ENCODE measurements at regions not wholly inside any gene's neighbourhood (a gene's known extent, or its start where the extent isn't known, plus 50 kb on each side); places are given as distances from the start of the nearest gene placed in this dataset.

DNA sequence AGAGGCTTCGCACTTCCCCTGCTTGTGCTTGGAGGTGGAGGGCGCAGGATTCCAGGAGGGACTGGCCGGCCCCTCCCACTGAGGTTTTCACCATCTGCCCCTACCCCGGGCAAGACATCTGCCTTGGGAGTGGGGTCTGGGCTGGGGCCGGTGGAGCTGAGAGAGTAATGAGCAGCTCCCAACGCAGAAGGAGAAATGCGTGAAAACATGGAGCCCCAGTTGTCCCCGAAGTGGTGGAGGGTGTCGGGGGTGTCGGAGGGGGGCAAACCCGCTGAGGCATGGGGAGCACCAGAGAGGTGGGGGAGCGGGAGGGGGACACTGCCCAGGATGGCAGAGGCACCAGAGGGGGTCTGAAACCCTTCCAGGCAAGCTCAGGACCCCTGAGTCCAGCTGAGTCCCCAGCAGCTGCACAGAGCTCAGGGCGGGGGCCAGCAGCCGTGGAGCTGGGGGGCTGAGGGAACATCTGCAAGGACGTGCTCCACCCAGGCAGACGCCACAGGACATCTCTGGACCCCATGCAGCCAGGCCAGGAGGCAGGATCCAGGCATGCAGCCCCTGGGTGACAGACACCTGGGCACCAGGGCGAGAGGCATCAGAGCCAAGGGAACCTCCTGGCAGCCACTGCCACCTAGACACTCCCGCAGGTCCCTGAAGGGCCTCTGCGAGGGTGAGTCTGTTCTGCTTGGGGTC, 110.6 kb downstream of the SIK1 start:
- no peak for DNase-seq

DNA sequence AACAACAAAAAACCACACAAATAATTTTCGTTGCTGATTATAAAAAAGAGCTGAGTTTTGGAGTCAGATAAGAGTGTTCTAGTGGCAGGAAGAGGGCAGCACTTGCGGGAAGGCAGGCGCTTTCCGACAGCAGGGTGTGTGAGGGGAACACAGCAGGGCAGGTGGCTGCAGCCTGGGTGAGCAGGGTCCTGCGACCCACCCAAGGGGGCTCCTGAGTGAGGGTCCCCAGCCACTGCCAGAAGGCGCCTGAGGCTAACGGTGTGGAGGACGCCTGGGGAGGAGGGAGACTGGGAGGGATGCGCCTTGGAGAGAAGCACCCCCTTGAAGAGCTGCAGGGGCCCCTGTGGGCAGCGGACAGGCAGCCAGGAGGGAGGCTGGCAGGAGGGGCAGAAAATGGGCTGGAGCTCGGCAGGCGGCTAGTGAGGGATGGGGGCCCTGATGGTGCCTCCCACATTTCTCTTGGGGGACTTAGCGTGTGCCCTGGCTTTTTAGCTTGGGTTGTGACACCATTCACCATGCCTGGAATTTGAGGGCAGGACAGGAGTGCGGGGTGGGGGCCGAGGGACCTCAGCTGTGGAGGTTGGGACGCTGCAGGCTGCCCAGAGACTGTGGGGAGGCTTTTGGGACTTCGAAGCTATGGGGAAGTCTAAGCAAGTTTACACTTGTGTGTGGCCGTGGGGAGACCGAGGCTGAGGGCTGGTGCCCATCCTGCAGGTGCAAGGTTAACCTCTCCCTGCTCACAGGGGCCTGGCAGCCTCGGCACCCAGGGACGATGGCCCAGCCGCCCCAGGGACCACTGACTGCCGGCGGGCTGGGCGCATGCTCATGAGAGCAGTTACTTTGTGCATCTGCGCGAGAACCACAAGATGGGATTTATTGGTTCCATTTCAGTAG, 111.4 kb downstream of the SIK1 start:
- DNase-seq: no peak

DNA sequence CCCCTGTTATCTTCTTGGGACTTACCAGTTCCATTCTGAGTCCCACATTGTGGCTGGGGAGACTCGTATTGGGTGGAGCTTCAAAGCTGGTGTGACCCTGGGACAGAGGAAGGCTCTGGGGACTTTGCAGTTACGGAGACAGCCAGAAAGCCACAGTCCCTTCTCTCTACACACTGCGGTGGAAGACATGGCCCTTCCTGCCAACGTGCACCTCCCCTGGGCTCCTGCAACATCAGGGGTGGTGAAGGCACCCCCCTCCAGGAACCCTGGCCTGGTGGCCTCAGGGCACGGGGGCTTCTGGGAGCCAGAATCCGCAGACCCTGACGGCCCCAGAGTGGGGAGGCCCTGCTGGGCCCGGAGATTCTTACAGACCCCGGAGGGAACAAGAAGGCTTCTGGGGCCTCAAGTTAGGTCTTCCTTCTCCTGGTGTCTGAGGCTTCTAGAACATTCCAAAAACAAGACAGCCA, 113.0 kb downstream of the SIK1 start:
- no peak for DNase-seq

DNA sequence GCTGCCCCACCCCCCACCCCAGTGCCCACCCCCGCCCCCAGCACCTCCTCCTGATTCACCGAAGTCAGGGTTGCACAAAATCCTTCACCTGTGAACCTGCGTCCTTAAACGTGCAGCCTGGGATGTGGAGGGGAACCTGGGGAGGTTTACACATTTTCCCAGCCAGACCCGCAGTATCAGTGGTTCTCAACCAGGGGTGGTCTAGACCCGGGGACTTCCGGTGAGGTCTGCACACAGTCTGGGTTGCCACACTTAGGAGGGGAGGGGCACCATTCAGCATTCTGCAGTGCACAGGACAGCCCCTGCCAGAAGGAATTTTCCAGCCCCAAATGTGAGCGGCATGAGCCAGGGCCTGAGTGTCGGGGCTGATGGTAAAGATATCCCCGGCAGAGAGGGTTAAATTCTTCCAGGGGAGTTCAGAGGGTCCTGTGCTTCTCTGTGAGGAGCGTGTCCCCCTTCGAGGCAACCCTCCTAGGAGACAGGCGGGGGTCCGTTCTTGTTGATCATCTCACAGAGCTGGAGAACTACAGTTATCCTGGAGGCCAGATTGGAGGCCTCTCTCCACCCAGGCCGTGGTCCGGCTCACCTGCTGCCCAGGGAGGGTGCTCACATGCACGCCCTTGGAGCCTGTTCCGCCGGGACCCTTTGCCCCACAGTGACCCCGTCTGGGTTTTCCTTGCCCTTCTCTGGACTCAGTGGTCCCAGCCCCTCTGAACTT, 113.6 kb downstream of the SIK1 start:
- DNase-seq: no peak

- no peak for DNase-seq
Observed at GRCh38 chr21:43312751-43313169, 114.2 kb downstream of the SIK1 start.

- no peak for DNase-seq
Observed at GRCh38 chr21:43312011-43312410, 114.9 kb downstream of the SIK1 start.

DNA sequence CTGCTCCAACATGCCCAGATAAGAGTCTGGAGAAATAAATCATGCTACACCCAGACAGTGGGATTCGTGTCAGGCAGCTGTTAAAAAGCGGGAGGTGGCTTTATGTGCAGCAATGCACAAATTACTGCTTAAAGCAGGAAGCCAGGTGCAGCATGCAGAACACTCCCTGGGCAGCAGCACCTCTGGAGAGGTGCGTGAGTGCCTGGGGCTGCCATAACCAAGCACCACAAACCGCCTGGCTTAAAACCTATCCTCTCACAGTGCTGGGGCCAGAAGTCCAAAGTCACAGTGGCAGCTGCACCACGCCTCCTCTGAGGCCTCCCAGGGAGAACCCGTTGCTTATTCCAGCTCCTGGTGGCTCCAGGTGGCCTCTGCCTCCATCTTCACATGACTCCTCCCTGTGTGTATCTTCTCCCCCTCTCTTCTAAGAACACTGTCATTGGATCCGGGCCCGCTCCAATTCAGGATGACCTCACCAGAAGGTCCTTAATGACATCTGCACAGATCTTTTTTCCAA, 115.6 kb downstream of the SIK1 start:
- DNase-seq: no peak

DNA sequence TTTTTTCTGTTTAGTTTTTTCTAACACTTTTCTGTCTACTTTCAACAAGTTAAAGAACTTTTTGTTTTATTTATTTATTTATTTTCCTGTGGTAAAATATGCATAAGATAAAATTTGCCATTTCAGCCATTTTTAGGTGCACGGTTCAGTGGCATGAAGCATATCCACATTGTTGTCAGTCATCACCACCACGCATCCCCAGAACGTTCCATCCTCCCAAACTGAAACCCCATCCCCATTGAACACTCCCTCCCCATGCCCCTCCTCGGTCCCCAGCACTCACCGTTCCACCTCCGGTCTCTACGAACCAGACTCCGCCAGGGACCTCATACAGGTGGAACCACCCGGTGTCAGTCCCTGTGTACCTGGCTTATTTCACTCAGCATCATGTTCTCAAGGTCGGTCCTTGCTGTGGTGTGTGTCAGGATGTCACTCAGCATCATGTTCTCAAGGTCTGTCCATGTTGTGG, 118.1 kb downstream of the SIK1 start:
- DNase-seq: no peak

- DNase-seq: no peak
Observed at GRCh38 chr21:43308101-43308814, 118.7 kb downstream of the SIK1 start.

DNA sequence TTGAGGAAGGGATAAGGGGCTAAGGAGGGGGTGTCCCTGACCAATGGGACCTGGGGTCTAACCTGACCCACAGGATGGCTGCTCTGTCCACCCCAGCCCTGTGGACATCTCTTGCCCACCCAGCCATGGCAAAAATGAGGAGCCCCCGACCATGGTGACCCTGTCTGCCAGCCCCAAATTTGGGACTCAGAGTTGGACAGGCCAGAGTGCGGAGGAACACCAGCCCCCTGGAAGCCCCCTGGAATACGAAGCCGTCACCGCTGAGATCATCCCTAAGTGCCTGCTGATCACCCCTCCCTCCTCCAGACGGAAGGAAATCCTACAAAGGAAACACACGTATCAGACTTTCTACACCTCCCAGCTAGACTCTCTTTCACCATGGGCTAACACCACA, 119.3 kb downstream of the SIK1 start:
- DNase-seq: no peak

DNA sequence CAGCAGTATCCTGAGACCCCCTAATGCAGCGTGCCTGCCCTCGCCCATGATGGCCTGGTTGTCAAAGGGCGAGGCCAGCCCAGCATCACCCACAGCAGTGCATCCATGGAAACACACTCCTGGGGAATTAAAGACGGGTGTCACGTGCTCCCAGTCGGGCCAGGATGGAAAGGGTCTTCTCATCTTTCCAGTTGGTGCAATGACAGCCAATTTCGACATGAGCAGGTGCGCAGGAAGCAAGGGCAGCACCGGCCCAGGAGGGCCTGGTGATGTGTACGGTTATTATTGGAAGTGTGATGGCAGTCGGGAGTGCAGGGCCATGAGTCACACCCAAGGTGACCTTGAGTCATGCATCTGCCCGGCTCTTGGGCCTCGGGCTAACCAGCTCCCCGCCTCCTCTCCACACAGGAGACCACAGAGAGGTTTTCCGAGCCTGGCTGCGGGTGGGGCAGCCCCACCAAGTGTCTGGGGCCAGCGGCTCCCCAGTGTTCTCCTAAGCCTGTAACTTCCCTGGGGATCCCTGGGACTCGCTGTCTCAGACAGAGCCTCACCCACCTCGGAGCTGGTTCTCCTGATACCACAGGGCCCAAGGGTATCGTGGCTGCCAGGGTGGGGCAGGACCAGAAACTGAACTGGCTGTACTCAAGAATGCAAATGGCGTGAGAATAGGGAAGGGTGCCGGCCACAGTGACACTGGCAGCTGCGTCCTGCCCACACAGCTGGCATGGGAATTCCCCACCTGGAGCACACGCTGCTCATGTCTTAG, 119.8 kb downstream of the SIK1 start:
- peak; percentile 17 for DNase-seq

DNA sequence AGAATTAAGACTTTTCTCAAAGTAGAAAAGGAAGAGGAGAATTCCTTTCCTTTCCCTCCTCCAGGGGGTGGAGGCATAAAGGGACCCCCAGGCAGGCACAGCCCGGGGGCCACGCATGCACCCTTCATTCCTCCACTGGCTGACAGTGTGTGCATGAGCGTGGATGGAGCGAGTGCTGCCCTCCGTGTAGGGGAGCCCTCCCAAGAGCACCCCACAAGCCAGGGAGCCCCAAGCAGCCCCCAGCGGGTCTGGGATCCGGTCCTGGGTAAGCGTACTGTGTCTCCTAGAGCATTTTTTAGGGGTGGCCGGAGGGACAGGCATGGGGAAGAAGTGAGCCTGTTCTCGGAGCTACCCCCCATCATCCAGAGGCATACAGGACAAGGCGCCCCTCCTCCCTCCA, 120.5 kb downstream of the SIK1 start:
- DNase-seq: no peak

- no peak for DNase-seq
Observed at GRCh38 chr21:43305811-43306311, 121.1 kb downstream of the SIK1 start.

DNA sequence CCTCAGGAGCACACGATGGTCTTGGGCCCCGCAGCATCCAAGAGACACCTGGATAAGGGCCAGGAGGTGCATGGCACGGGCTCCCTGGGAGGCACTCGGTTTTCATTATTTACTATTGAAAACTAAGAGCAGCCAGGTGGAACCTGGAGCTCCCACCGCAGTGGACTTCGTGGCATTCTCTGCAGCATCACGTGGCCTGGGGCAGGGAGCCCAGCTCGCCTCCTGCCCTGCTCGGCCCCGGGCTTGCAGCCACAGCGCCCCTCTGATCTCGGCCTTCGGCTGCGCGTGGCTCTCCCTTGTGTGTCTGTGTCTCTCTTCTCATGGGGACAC, 121.6 kb downstream of the SIK1 start:
- no peak for DNase-seq

DNA sequence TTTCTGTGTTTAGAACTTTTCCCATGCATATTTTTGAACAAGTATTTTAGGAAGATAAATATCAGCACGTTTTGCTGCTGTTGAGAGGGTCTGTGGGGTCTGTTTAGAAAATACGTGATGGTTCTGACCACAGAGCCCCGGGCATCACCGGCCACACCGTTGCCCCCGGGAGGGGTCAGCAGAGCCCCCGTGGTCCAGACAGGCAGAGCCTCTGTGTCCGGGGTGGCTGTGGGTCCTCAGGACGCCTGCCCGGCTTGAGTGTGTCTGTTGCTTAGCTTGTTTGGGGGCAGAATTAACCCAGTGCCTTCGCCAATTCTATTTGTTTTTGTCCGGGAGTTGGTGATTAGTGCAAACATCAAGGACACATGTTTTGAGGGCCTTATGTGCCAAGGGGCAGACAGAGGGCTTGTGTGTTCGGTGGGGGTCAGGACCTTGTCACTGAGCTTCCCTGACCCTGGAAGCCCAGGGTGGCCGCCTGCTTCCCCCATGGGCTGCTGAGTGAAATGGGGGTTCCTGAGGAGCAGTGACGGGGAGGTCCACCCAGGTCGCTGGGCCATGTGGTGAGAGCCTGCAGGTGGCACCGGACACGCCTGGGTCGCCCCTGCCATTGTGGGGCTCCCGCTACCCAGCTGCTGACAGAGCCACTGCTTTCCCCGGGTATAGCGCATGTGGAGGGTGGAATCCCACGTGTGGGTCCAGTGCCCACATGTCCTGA, 122.2 kb downstream of the SIK1 start:
- DNase-seq: no peak

DNA sequence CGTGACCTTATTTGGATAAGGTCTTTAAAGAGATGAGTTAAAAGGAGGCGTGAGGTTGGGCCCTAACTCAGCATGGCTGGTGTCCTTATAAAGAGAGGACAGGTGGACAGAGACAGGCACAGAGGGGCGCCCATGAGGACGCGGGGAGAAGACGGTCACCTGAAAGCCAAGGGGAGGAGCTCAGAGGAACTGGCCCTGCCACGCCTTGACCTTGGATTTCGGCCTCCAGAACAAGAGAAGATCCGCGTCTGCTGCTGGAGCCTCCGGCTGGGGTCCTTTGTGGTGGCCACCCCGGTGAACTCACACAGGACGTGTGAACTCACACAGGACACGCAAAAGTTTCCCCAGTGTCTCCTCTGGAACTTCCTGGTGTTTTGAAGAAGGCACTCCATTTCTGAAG, 122.7 kb downstream of the SIK1 start:
- no peak for DNase-seq

GRCh38 chr21:43303275-43304178, 123.4 kb downstream of the SIK1 start:
- DNase-seq: no peak

GRCh38 chr21:43302769-43303168, 124.2 kb downstream of the SIK1 start:
- no peak for DNase-seq

- no peak for DNase-seq
Observed at GRCh38 chr21:43302062-43302700, 124.8 kb downstream of the SIK1 start.

Measured in HCEC 1CT (cell line).